ENCODE measurements at regions not wholly inside any gene's neighbourhood (a gene's known extent, or its start where the extent isn't known, plus 50 kb on each side); places are given as distances from the start of the nearest gene placed in this dataset.

- ChIA-PET CTCF (interaction anchor here (0.8 kb wide), 1 partner anchor 26 kb away, joined by 3 read pairs; no protein-coding TSS in a partner anchor), POLR2A (no interaction called here)
- Histone ChIP-seq H3K27ac (ENCODE audit: extremely low read depth, low read depth, low read length) (no peak overlapping the region), H3K9me3 (ENCODE audit: control insufficient read depth, insufficient read depth, low read depth, low read length) (no peaks in the 10 kb centered on the region), H3K4me3 (ENCODE audit: low read depth, low read length) (no peak overlapping the region), H3K4me1 (ENCODE audit: control insufficient read depth, insufficient read depth, low read length) (no peaks in the 10 kb centered on the region), H3K36me3 (ENCODE audit: control insufficient read depth in 2 of 2, insufficient read depth in 1 of 2, low read length in 2 of 2) (no peaks in the 10 kb centered on the region)
- no peak for TF ChIP-seq GLIS1 (tag by site-specific recombination; IDR thresholded peaks at IDR 0.05)
- no peak for TF ChIP-seq ZNF221 (tag by site-specific recombination; IDR thresholded peaks at IDR 0.05; ENCODE audit: borderline replicate concordance)
- TF ChIP-seq INSM2 (tag by site-specific recombination; IDR thresholded peaks at IDR 0.05), result no peak
- TF ChIP-seq ZNF473 (tag by site-specific recombination; IDR thresholded peaks at IDR 0.05), result no peak
- TF ChIP-seq ZNF16 (tag by site-specific recombination; IDR thresholded peaks at IDR 0.05; ENCODE audit: low read depth), result no peak
Observed at GRCh38 chr22:49527611-49528419, 299.9 kb downstream of the BRD1 start.

- Histone ChIP-seq H3K36me3 (ENCODE audit: control insufficient read depth in 2 of 2, insufficient read depth in 1 of 2, low read length in 2 of 2) (no peaks in the 10 kb centered on the region), H3K4me1 (ENCODE audit: control insufficient read depth, insufficient read depth, low read length) (no peaks in the 10 kb centered on the region), H3K4me3 (ENCODE audit: low read depth, low read length) (no peak overlapping the region), H3K27ac (ENCODE audit: extremely low read depth, low read depth, low read length) (no peak overlapping the region), H3K9me3 (ENCODE audit: control insufficient read depth, insufficient read depth, low read depth, low read length) (no peaks in the 10 kb centered on the region)
- POLR2A ChIA-PET, result no interaction called here
- CTCF ChIA-PET, result interaction anchor here (0.7 kb wide), 1 partner anchor 117 kb away, joined by 3 read pairs; no protein-coding TSS in a partner anchor
- TF ChIP-seq ZNF518A (tag by site-specific recombination; conservative IDR thresholded peaks at IDR 0.05; ENCODE audit: low read depth), result no peak
- no peak for TF ChIP-seq ZNF433 (tag by site-specific recombination; IDR thresholded peaks at IDR 0.05; ENCODE audit: low read depth)
- TF ChIP-seq ZBTB21 (tag by site-specific recombination; IDR thresholded peaks at IDR 0.05), result no peak
- no peak for TF ChIP-seq ZNF140 (tag by site-specific recombination; IDR thresholded peaks at IDR 0.05)
- no peak for TF ChIP-seq TSHZ1 (tag by site-specific recombination; IDR thresholded peaks at IDR 0.05; ENCODE audit: borderline replicate concordance)
- no peak for TF ChIP-seq MEIS1 (CRISPR knock-in tag; IDR thresholded peaks at IDR 0.05; ENCODE audit: borderline replicate concordance)
- TF ChIP-seq ZSCAN18 (tag by site-specific recombination; IDR thresholded peaks at IDR 0.05), result no peak
Observed at GRCh38 chr22:49525801-49526535, 301.7 kb downstream of the BRD1 start.
